H1 (cell line): ENCODE measurements at regions not wholly inside any gene's neighbourhood (a gene's known extent, or its start where the extent isn't known, plus 50 kb on each side); places are given as distances from the start of the nearest gene placed in this dataset.

Source experiments
- BRCA1 ChIP-seq: IDR thresholded peaks from 2 replicates; pipeline ENCODE4 v1.6.1; 2012; ENCODE audit warnings: low read depth, low read length, improper control_type of control experiment
- E2F6 ChIP-seq: IDR thresholded peaks from 2 replicates; pipeline ENCODE4 v1.6.1; 2012; ENCODE audit warnings: inconsistent platforms
- EP300 ChIP-seq, 2 experiments: IDR thresholded peaks; 1 replicate in 1 of 2; 2 replicates in 1 of 2; pipeline ENCODE4 v1.6.1; 2011 to 2012; ENCODE audit warnings: low read depth in 2 of 2, low read length in 2 of 2, mild to moderate bottlenecking in 2 of 2, borderline replicate concordance in 1 of 2, inconsistent platforms in 1 of 2, moderate library complexity in 1 of 2
- EZH2 ChIP-seq: fragments of 200-600 bp; sonication (generic); IDR thresholded peaks from 2 replicates; pipeline ENCODE4 v1.7.1; 2012; ENCODE audit warnings: low read depth, mild to moderate bottlenecking, moderate library complexity, low read length, inconsistent platforms; ENCODE audit not compliant: severe bottlenecking
- KDM1A ChIP-seq: fragments of 200-600, 300-600 bp; sonication (generic); IDR thresholded peaks from 2 replicates; pipeline ENCODE4 v1.7.1; 2016; ENCODE audit warnings: mild to moderate bottlenecking, low read length, borderline replicate concordance
- MAFK ChIP-seq: IDR thresholded peaks from 2 replicates; pipeline ENCODE4 v1.6.1; 2012; ENCODE audit warnings: low read depth, mild to moderate bottlenecking, improper control_type of control experiment, low read length
- NRF1 ChIP-seq: IDR thresholded peaks from 2 replicates; pipeline ENCODE4 v1.6.1; 2011; ENCODE audit warnings: mild to moderate bottlenecking, low read depth, low read length, improper control_type of control experiment
- RAD21 ChIP-seq, 2 experiments: IDR thresholded peaks in 1 of 2; conservative IDR thresholded peaks in 1 of 2; 2 replicates each; pipeline ENCODE4 v1.6.1; 2011; ENCODE audit warnings: low read depth in 2 of 2, low read length in 2 of 2, improper control_type of control experiment in 1 of 2, inconsistent platforms in 1 of 2, mild to moderate bottlenecking in 1 of 2, moderate library complexity in 1 of 2
- RXRA ChIP-seq: IDR thresholded peaks from 2 replicates; pipeline ENCODE4 v1.6.1; 2011; ENCODE audit warnings: low read depth, mild to moderate bottlenecking, low read length, moderate library complexity; ENCODE audit not compliant: insufficient read depth
- SAP30 ChIP-seq: fragments of 300-600 bp; sonication (generic); IDR thresholded peaks from 2 replicates; pipeline ENCODE4 v1.7.1; 2012; ENCODE audit warnings: low read length, moderate library complexity, mild to moderate bottlenecking, inconsistent platforms; ENCODE audit not compliant: insufficient read depth, insufficient replicate concordance
- SP1 ChIP-seq: IDR thresholded peaks from 2 replicates; pipeline ENCODE4 v1.6.1; 2011; ENCODE audit warnings: low read depth, low read length
- TAF1 ChIP-seq: IDR thresholded peaks from 2 replicates; pipeline ENCODE4 v1.6.1; 2011; ENCODE audit warnings: mild to moderate bottlenecking, low read depth, low read length
- TEAD4 ChIP-seq: IDR thresholded peaks from 2 replicates; pipeline ENCODE4 v1.6.1; 2012; ENCODE audit warnings: low read depth, low read length, inconsistent platforms, mixed read lengths
- TF ChIP-seq, protein P1 (sequence below), 3 experiments: IDR thresholded peaks; 1 replicate in 2 of 3; 2 replicates in 1 of 3; pipeline versions ENCODE4 v1.5.1 to v1.6.1; 2011; ENCODE audit warnings: low read length in 3 of 3, mild to moderate bottlenecking in 3 of 3, inconsistent platforms in 2 of 3, low read depth in 1 of 3, moderate library complexity in 1 of 3; ENCODE audit not compliant: insufficient read depth in 1 of 3; ENCODE audit errors: control extremely low read depth in 1 of 3

DNA sequence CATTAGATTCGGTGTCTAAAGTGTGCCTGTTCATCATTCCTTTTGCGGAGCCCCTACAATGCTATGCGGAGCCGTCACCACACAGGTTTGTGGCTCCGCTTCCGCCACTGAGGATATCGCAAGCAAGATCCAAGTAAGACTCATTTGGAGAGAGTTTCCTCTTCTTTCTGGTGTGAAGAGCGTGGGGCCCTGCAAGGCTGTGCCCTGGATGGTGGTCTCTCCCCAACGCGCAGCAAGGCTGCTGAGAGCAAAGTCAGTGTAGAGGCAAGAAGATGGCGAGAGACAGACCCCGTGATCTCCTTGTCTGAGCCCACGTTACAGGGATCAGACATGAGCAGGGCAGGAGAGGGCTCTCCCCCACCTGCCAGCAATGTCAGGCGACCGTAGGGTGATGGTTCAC, 96.3 kb upstream of the AFDN start:
- TF ChIP-seq, protein P1, sequence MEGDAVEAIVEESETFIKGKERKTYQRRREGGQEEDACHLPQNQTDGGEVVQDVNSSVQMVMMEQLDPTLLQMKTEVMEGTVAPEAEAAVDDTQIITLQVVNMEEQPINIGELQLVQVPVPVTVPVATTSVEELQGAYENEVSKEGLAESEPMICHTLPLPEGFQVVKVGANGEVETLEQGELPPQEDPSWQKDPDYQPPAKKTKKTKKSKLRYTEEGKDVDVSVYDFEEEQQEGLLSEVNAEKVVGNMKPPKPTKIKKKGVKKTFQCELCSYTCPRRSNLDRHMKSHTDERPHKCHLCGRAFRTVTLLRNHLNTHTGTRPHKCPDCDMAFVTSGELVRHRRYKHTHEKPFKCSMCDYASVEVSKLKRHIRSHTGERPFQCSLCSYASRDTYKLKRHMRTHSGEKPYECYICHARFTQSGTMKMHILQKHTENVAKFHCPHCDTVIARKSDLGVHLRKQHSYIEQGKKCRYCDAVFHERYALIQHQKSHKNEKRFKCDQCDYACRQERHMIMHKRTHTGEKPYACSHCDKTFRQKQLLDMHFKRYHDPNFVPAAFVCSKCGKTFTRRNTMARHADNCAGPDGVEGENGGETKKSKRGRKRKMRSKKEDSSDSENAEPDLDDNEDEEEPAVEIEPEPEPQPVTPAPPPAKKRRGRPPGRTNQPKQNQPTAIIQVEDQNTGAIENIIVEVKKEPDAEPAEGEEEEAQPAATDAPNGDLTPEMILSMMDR (IDR thresholded peaks at IDR 0.05; ENCODE audit: control extremely low read depth in 1 of 3, insufficient read depth in 1 of 3, low read depth in 1 of 3, low read length in 3 of 3) = no peak
- TF ChIP-seq RAD21 (IDR thresholded peaks at IDR 0.05 in 1 of 2, conservative IDR thresholded peaks at IDR 0.05 in 1 of 2; ENCODE audit: low read depth in 2 of 2, low read length in 2 of 2) = no peak
- no peak for TF ChIP-seq KDM1A
- no peak for TF ChIP-seq RXRA
- TF ChIP-seq TEAD4 = no peak
- no peak for TF ChIP-seq SP1
- TF ChIP-seq EP300 (IDR thresholded peaks at IDR 0.05; ENCODE audit: borderline replicate concordance in 1 of 2, low read depth in 2 of 2, low read length in 2 of 2) = no peak
- TF ChIP-seq EZH2 = no peak
- TF ChIP-seq TAF1 = no peak
- TF ChIP-seq NRF1 = no peak
- TF ChIP-seq E2F6 = no peak
- TF ChIP-seq MAFK = no peak
- no peak for TF ChIP-seq SAP30
- TF ChIP-seq BRCA1 = no peak
